IPS-18c (cell line): ENCODE measurements at regions not wholly inside any gene's neighbourhood (a gene's known extent, or its start where the extent isn't known, plus 50 kb on each side); places are given as distances from the start of the nearest gene placed in this dataset.

Experiments
- H3K4me3 ChIP-seq: 2 replicates; pipeline ENCODE4 v1.7.0; 2013; ENCODE audit warnings: low read depth, mild to moderate bottlenecking, low read length, moderate library complexity; ENCODE audit not compliant: insufficient read depth
- H3K9me3 ChIP-seq: one replicate; pipeline ENCODE4 v1.6.1; 2013; ENCODE audit warnings: mild to moderate bottlenecking, low read length, moderate library complexity; ENCODE audit not compliant: control insufficient read depth, insufficient read depth

GRCh38 chr12:33323823-33324222, 115.8 kb downstream of the SYT10 start:
- H3K4me3 ChIP-seq = no peak overlapping the region
- no peaks in the 10 kb centered on the region for H3K9me3 ChIP-seq

- Histone ChIP-seq H3K4me3 (no peak overlapping the region), H3K9me3 (no peaks in the 10 kb centered on the region)
Observed at GRCh38 chr12:33322519-33322918, 117.1 kb downstream of the SYT10 start.

- Histone ChIP-seq H3K4me3 (no peak overlapping the region), H3K9me3 (no peaks in the 10 kb centered on the region)
Observed at GRCh38 chr12:33317746-33318145, 121.9 kb downstream of the SYT10 start.

- Histone ChIP-seq H3K9me3 (no peaks in the 10 kb centered on the region), H3K4me3 (no peak overlapping the region)
Observed at GRCh38 chr12:33314223-33314622, 125.4 kb downstream of the SYT10 start.

DNA sequence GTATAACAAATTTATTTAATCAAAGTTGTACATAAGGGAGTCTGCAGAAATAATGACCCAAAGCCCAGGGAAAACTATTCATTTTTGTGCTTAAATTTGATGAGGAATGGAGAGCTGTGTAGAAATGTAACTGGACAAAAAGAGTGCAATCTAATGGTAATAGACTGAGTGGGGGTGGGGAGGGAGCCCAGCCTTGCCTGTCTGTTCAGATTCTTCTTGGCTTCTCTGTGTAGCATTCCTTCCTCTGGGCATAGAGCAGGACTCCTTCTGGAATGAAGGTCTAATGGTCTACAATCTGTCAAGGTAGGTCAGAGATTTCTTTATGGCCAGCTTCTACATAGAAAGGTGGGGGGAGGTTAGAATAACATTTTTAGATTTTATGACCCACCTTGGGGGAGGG, 126.1 kb downstream of the SYT10 start:
- Histone ChIP-seq H3K4me3 (no peak overlapping the region), H3K9me3 (no peaks in the 10 kb centered on the region)

DNA sequence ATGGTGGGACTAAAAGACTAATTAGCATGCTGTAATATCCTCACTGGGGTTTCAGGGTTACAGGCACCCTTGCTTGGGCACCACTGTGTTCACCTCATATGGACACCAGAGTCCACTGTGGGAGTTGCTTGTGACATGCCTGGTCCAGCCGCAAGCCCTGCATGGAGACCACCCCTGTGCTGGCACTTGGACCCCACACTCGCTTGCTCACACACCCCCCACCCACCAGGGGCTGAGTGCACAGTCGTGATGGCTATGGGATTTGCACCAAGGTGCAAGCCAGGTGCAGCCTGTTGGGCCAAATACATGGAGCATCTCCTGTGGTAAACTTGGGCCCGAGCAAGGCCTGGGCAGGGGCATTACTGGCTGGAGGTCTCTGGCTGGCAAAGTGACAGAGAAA, 129.1 kb downstream of the SYT10 start:
- H3K4me3 ChIP-seq = no peak overlapping the region

GRCh38 chr12:33304176-33304575, 135.4 kb downstream of the SYT10 start:
- no peaks in the 10 kb centered on the region for H3K9me3 ChIP-seq
- no peak overlapping the region for H3K4me3 ChIP-seq

More for the DNA sequence above, 129.1 kb downstream of the SYT10 start:
- H3K9me3 ChIP-seq = no peaks in the 10 kb centered on the region

DNA sequence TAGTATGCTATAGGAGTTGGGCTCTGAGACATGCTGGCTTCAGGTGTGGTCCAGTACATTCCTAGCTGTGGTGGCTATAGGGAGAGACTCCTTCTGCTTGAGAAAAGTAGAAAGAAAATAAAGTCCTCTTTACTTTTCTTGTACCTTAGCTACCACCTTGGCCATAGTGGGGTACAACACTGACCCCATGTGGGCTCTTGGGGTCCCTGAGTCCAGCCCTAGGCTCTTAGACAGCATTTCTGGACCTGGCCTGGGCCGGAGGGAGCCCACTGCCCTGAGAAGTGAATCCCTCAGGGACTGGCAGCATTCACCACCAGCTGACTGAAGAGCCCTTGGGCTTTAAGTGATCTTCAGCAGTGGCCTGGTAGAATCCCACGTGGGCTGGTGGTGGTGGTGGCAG, 143.1 kb downstream of the SYT10 start:
- H3K9me3 ChIP-seq = no peaks in the 10 kb centered on the region

DNA sequence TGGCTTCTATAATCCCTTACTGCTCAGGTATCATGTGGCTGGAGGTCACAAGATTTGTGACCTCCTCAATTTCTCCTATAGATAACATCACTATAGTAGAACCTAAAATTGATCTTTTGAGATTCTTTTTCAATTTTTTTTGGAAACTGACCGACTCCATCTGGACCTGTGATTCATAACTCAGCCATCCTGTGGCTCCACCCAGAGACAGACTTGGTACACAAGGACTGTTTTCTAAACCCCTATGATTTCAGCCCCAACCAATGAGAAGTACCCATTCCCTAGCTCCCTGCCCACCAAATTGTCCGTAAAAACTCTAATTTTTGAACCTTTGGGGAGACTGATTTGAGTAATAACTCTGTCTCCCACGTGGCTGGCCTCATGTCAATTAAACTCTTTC, 148.9 kb downstream of the SYT10 start:
- Histone ChIP-seq H3K9me3 (no peaks in the 10 kb centered on the region), H3K4me3 (no peak overlapping the region)

More for the DNA sequence above, 143.1 kb downstream of the SYT10 start:
- H3K4me3 ChIP-seq = no peak overlapping the region

GRCh38 chr12:33283054-33283453, 156.6 kb downstream of the SYT10 start:
- no peak overlapping the region for H3K4me3 ChIP-seq

GRCh38 chr12:33277376-33277775, 162.2 kb downstream of the SYT10 start:
- no peak overlapping the region for H3K4me3 ChIP-seq

More at GRCh38 chr12:33283054-33283453, 156.6 kb downstream of the SYT10 start:
- peaks cover 2% of the 10 kb centered on the region for H3K9me3 ChIP-seq

DNA sequence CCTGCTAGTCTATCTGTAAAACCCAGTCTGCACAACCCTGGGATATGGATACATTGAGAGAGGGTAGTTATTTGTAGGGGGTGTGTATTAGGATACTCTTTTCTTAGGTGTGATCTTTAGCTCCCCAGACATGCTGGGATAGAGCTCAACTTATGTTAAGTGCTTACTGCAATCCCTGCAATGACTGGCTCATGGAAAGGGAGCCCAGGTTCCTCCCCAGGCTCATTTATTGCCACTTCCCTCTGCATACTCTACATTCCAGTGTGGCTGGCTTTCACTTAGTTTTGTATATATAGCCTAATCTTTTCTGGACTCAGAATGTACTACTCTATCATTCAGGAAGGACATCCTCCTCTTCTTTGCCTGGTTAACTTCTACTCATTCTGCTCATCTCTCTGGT, 172.0 kb downstream of the SYT10 start:
- no peak overlapping the region for H3K4me3 ChIP-seq
- no peaks in the 10 kb centered on the region for H3K9me3 ChIP-seq

More at GRCh38 chr12:33277376-33277775, 162.2 kb downstream of the SYT10 start:
- H3K9me3 ChIP-seq = peaks cover 2% of the 10 kb centered on the region

- Histone ChIP-seq H3K4me3 (no peak overlapping the region), H3K9me3 (no peaks in the 10 kb centered on the region)
Observed at GRCh38 chr12:33265900-33266299, 173.7 kb downstream of the SYT10 start.

GRCh38 chr12:33265033-33265731, 174.4 kb downstream of the SYT10 start:
- Histone ChIP-seq H3K4me3 (no peak overlapping the region), H3K9me3 (no peaks in the 10 kb centered on the region)

DNA sequence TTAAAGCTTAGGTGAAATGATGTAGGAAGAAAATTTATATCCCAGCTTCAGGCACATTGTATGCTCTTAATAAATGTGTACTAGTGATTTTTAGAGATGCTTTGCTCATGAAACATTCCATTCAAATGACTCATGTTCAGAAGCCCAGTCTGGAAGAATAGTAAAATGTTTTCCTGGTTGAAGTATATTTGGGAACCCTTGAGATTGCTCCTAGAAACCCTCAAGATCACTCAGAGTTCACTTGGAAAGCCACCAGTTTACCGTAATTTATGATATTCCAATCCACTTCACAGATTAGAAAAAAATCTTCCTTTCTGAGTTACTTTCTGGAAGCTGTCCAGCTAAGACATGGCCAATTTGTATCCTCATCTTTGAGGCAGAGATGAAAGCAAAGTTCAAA, 186.4 kb downstream of the SYT10 start:
- Histone ChIP-seq H3K4me3 (no peak overlapping the region), H3K9me3 (no peaks in the 10 kb centered on the region)

- H3K9me3 ChIP-seq = no peaks in the 10 kb centered on the region
- H3K4me3 ChIP-seq = no peak overlapping the region
Observed at GRCh38 chr12:33251548-33251947, 188.1 kb downstream of the SYT10 start.

DNA sequence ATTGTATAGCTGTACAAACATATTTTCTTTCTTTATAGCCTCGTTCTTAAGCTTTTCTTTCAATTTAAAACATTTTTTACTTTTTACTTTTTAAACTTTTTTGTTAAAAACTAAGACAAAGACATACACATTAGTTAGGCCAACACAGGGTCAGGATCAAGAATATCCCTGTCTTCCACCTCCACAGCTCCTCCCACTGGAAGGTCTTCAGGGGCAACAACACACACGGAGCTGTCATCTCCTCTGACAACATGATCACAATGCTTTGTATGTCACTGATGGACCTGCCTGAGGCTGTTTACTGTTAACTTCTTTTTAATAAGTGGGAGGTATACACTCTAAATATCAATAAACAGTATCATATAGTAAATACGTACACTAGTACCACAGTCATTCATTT, 191.3 kb downstream of the SYT10 start:
- no peaks in the 10 kb centered on the region for H3K9me3 ChIP-seq

DNA sequence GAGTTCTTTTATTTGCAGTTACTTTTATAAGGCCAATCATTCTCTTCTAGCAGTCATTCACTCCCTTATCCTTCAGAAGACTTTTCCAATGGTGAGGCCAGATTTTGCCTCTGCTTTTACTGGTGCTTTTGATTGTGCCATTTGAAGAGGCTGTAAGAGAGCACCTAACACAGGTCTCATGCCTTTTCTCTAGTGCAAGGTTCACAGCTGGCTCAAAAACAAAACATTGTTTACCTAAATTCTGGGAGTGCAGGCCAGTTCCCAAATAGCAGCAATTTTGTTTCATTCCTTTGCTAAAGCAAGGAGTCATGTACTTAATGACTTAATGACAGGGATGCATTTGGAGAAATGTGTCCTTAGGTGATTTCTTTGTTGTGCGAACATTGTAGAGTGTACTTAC, 192.0 kb downstream of the SYT10 start:
- no peaks in the 10 kb centered on the region for H3K9me3 ChIP-seq
- H3K4me3 ChIP-seq = no peak overlapping the region

More for the DNA sequence above, 191.3 kb downstream of the SYT10 start:
- H3K4me3 ChIP-seq = no peak overlapping the region

DNA sequence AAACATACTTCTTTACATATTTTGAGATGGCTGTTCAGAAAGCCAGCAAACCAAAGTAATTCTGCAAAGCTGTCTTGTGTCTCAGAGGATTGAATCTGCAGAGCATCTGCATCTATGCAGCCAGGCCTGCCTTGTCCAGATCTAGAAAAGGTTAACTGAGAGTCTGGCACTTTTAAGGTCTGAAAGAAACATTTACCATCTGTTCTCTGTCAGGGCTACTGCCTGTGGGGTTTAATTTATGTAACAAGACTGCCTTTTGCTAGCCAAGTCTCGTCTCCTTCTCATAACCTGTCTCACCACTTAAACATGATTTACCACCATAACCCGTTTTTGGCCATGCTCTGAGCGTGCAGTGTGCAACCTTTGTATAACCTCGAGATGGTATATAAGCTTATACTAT, 194.2 kb downstream of the SYT10 start:
- H3K4me3 ChIP-seq = no peak overlapping the region

More for the DNA sequence above, 194.2 kb downstream of the SYT10 start:
- peaks cover 2% of the 10 kb centered on the region for H3K9me3 ChIP-seq
